Spleen (tissue), 11 donors: ENCODE measurements at regions not wholly inside any gene's neighbourhood (a gene's known extent, or its start where the extent isn't known, plus 50 kb on each side); places are given as distances from the start of the nearest gene placed in this dataset.

ENCODE experiments used
- DNase-seq: peaks from one replicate; pipeline ENCODE4 v3.0.0-alpha.2; 2020
- H3K27ac ChIP-seq, 8 donors: fragments of 200-600 bp; sonication (generic) in 7 of 8; 1 replicate in 4 of 8; 2 replicates in 4 of 8; pipeline versions ENCODE4 v1.5.0 to v1.8.0; 2016 to 2021; ENCODE audit warnings: inconsistent platforms in 4 of 8, mild to moderate bottlenecking in 4 of 8, moderate library complexity in 1 of 8
- H3K27me3 ChIP-seq, 7 donors: fragments of 200-600 bp; sonication (generic) in 6 of 7; replicated peaks in 1 of 7; 1 replicate in 4 of 7; 2 replicates in 3 of 7; pipeline versions ENCODE4 v1.5.0 to v1.8.0; 2016 to 2021; ENCODE audit warnings: inconsistent platforms in 3 of 7, mild to moderate bottlenecking in 1 of 7
- H3K36me3 ChIP-seq, 6 donors: fragments of 200-600 bp; sonication (generic) in 5 of 6; 1 replicate in 4 of 6; 2 replicates in 2 of 6; pipeline versions ENCODE4 v1.5.0 to v1.8.0; 2016 to 2021; ENCODE audit warnings: inconsistent platforms in 2 of 6
- H3K4me1 ChIP-seq, 6 donors: fragments of 200-600 bp; sonication (generic) in 5 of 6; 1 replicate in 3 of 6; 2 replicates in 3 of 6; pipeline versions ENCODE4 v1.5.0 to v1.8.0; 2016 to 2021; ENCODE audit warnings: inconsistent platforms in 3 of 6
- H3K4me3 ChIP-seq, 8 donors: fragments of 200-600 bp; sonication (generic) in 7 of 8; 1 replicate in 4 of 8; 2 replicates in 4 of 8; pipeline versions ENCODE4 v1.5.0 to v1.8.0; 2016 to 2021; ENCODE audit warnings: inconsistent platforms in 4 of 8, mild to moderate bottlenecking in 4 of 8, moderate library complexity in 2 of 8
- H3K9me3 ChIP-seq, 8 donors: fragments of 200-600 bp; sonication (generic) in 7 of 8; 1 replicate in 4 of 8; 2 replicates in 4 of 8; pipeline versions ENCODE4 v1.5.0 to v1.8.0; 2016 to 2021; ENCODE audit warnings: inconsistent platforms in 4 of 8
- CTCF ChIP-seq, 11 experiments: fragments of 200-600 bp in 7 of 11; fragments of 450-650 bp in 4 of 11; sonication (generic) in 4 of 11; IDR thresholded peaks in 8 of 11; conservative IDR thresholded peaks in 3 of 11; 1 replicate in 7 of 11; 2 replicates in 4 of 11; pipeline versions ENCODE4 v1.4.0 to v1.8.0; 2016 to 2021; ENCODE audit warnings: antibody characterized with exemption in 11 of 11, inconsistent platforms in 4 of 11, mild to moderate bottlenecking in 1 of 11
- POLR2A ChIP-seq, 3 donors: fragments of 450-650 bp; IDR thresholded peaks; one replicate each; pipeline ENCODE4 v1.5.1; 2017; ENCODE audit warnings: antibody characterized with exemption in 3 of 3, mild to moderate bottlenecking in 1 of 3
- POLR2AphosphoS5 ChIP-seq, 3 donors: sonication (generic); formaldehyde crosslinking; IDR thresholded peaks; one replicate each; pipeline ENCODE4 v1.5.1; 2017; ENCODE audit warnings: antibody characterized with exemption in 3 of 3
- WGBS, 5 donors: extraction: QIAGEN DNeasy Blood & Tissue Kit in 3 of 5; methylation state at CpG; one replicate each; pipeline versions ENCODE4 v1.1.5 to v1.1.7; 2013 to 2018; 5-methylcytosine and 5-hydroxymethylcytosine counted together
- intact Hi-C: fragments of 100-400 bp; cut with DNase I; formaldehyde crosslinking; loops from one replicate; pipeline ENCODE4 v1.15.0; 2023; ENCODE audit warnings: low total_unique reads
- donor health status: healthy with polysubstance abuse.
- donor health status: DM: no; HTN: no; CAD: no; lungs with moderate emphysema.
- donor health status: DM: no; HTN: no; CAD: no.
- donor health status: Bipolar disorder and iron deficiency.
- donor health status: healthy.
- donor health status: DM: no; HTN: no; CAD: no.
- donor health status: DM: yes; HTN: yes; CAD: no.

GRCh38 chr14:38420048-38420447 is 164.2 kb upstream of the CLEC14A start:
- intact Hi-C loops = no loop called here
- Histone ChIP-seq H3K9me3 (peaks cover 3 to 36% (median 28%) of the 10 kb centered on the region in 8 donors), H3K4me1 (no peaks in the 10 kb centered on the region), H3K36me3 (no peaks in the 10 kb centered on the region), H3K27me3 (no peaks in the 10 kb centered on the region), H3K27ac (no peak overlapping the region), H3K4me3 (no peak overlapping the region)
- no peak for DNase-seq
- TF ChIP-seq POLR2AphosphoS5 (IDR thresholded peaks at IDR 0.05) (no peak), CTCF (IDR thresholded peaks at IDR 0.05 in 8 of 11, conservative IDR thresholded peaks at IDR 0.05 in 3 of 11) (no peak)

GRCh38 chr14:38419579-38419978 is 163.7 kb upstream of the CLEC14A start:
- Histone ChIP-seq H3K4me1 (no peaks in the 10 kb centered on the region), H3K27me3 (no peaks in the 10 kb centered on the region), H3K9me3 (peaks cover 3 to 31% (median 24%) of the 10 kb centered on the region in 8 donors), H3K4me3 (no peak overlapping the region), H3K36me3 (no peaks in the 10 kb centered on the region), H3K27ac (no peak overlapping the region)
- WGBS, 5 donors = 67 to 81% (median 74%) methylated on average over 5 of the region's 5 CpGs
- intact Hi-C loops = no loop called here
- TF ChIP-seq POLR2AphosphoS5 (IDR thresholded peaks at IDR 0.05) (no peak), CTCF (IDR thresholded peaks at IDR 0.05 in 8 of 11, conservative IDR thresholded peaks at IDR 0.05 in 3 of 11) (no peak), POLR2A (IDR thresholded peaks at IDR 0.05) (no peak)
- no peak for DNase-seq

GRCh38 chr14:38412654-38413053 is 156.8 kb upstream of the CLEC14A start:
- 81 to 96% (median 93%) methylated on average over 3 to 8 of the region's 8 CpGs; no CpG with 5 or more reads in 1 of the 5 donors for WGBS, 5 donors
- no peak overlapping the region for H3K27ac ChIP-seq
- no peaks in the 10 kb centered on the region for H3K36me3 ChIP-seq
- H3K4me1 ChIP-seq = no peaks in the 10 kb centered on the region
- H3K27me3 ChIP-seq = no peaks in the 10 kb centered on the region
- DNase-seq = no peak
- H3K9me3 ChIP-seq = peaks cover 0 to 13% (median 0%) of the 10 kb centered on the region in 8 donors
- TF ChIP-seq POLR2A (IDR thresholded peaks at IDR 0.05) (no peak), POLR2AphosphoS5 (IDR thresholded peaks at IDR 0.05) (no peak), CTCF (IDR thresholded peaks at IDR 0.05 in 8 of 11, conservative IDR thresholded peaks at IDR 0.05 in 3 of 11) (no peak)
- intact Hi-C loops = no loop called here
- H3K4me3 ChIP-seq = no peak overlapping the region

- Histone ChIP-seq H3K4me3 (no peak overlapping the region), H3K27ac (no peak overlapping the region), H3K36me3 (no peaks in the 10 kb centered on the region), H3K4me1 (no peaks in the 10 kb centered on the region), H3K27me3 (no peaks in the 10 kb centered on the region), H3K9me3 (peaks cover 0 to 8% (median 0%) of the 10 kb centered on the region in 8 donors)
- TF ChIP-seq POLR2AphosphoS5 (IDR thresholded peaks at IDR 0.05) (no peak), POLR2A (IDR thresholded peaks at IDR 0.05) (no peak)
- 64 to 78% (median 71%) methylated on average over 1 of the region's 1 CpG for WGBS, 5 donors
- intact Hi-C loops = no loop called here
- DNase-seq = no peak
Observed at GRCh38 chr14:38410442-38410841, 154.5 kb upstream of the CLEC14A start.
